ENCODE measurements at regions not wholly inside any gene's neighbourhood (a gene's known extent, or its start where the extent isn't known, plus 50 kb on each side); places are given as distances from the start of the nearest gene placed in this dataset.
"Not testable (repeated sequence)": the region's sequence is repeated elsewhere in the genome, so short reads cannot be mapped to it uniquely, and the experiment has no call there.

DNA sequence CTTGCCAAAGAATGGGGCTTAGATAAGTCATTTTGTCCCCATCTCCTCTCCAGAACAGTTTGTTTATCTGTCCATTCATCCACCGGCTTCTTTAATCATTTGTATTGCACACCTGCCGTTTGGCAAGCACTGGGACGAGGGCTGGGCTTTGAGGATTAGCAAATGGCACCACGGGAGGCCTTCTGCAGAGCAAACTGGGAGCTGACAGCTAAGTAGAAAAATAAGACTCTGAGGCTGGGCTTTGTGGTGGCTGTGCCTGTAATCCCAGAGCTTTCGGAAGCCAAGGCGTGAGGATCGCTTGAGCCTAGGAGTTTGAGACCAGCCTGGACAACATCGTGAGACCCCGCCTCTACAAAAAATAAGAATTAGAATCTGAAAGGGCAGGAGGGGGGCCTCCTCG, 203.9 kb downstream of the NPIPB11 start:
- not testable (repeated sequence) for TF ChIP-seq POLR2A (IDR thresholded peaks at IDR 0.05; ENCODE audit: low read depth, low read length); POLR2AphosphoS5 (IDR thresholded peaks at IDR 0.05; ENCODE audit: low read depth, low read length); TAF1 (IDR thresholded peaks at IDR 0.05; ENCODE audit: low read depth, low read length); SPI1 (IDR thresholded peaks at IDR 0.05; ENCODE audit: low read depth, low read length); PAX5 (IDR thresholded peaks at IDR 0.05; ENCODE audit: insufficient read depth, low read length, severe bottlenecking)

Data from GM12891 (cell line).